HG02642 (cell line): ENCODE measurements at regions not wholly inside any gene's neighbourhood (a gene's known extent, or its start where the extent isn't known, plus 50 kb on each side); places are given as distances from the start of the nearest gene placed in this dataset.

Source experiments
- ATAC-seq: cut with Tn5 transposase; IDR thresholded peaks from one replicate; pipeline ENCODE4 v1.9.1; 2021; ENCODE audit warnings: mild to moderate bottlenecking; ENCODE audit not compliant: unreplicated experiment, poor library complexity

- ATAC-seq, result no peak
These were observed 56.6 kb downstream of the HLA-G start for GRCh38 chr6:29884261-29884660.

- ATAC-seq, result no peak
These were observed 55.6 kb upstream of the HLA-A start for GRCh38 chr6:29886701-29887100.

- peak; percentile 29 for ATAC-seq
These were observed 55.0 kb upstream of the HLA-A start for GRCh38 chr6:29887330-29887818.

GRCh38 chr6:29887819-29888776 lies 54.2 kb upstream of the HLA-A start:
- peak; percentile 81 for ATAC-seq
